GM12878 (cell line): ENCODE measurements at regions not wholly inside any gene's neighbourhood (a gene's known extent, or its start where the extent isn't known, plus 50 kb on each side); places are given as distances from the start of the nearest gene placed in this dataset.

ENCODE experiments used
- ATAC-seq: fragments of 200-7000 bp; cut with Tn5 transposase; 3 replicates; pipeline ENCODE4 v1.9.1; 2020; ENCODE audit warnings: mild to moderate bottlenecking, moderate library complexity
- BruUV-seq: library from RNA; stranded (reverse); fragments of 400-500 nt; replicated peaks from 2 replicates; lab custom pipeline; 2021; lab: Mats Ljungman, UMichigan
- CTCF ChIA-PET: fragments of 300-600 bp; sonication (Branson Sonifier 250); formaldehyde crosslinking; extraction: SDS; loops from one replicate; lab custom pipeline; 2021; ENCODE audit warnings: inconsistent platforms; lab: Yijun Ruan, JAX
- POLR2A ChIA-PET: fragments of 350-600 bp; formaldehyde crosslinking; extraction: SDS; loops from one replicate; lab custom pipeline; 2021; ENCODE audit warnings: inconsistent platforms; lab: Charles Lee
- RAD21 ChIA-PET: fragments of 300-600 bp; sonication (Branson Sonifier 250); formaldehyde crosslinking; loops from one replicate; lab custom pipeline; 2023; ENCODE audit warnings: antibody characterized with exemption; ENCODE audit not compliant: unreplicated experiment; lab: Charles Lee
- SMC1A ChIA-PET: fragments of 300-600 bp; sonication (Branson Sonifier 250); formaldehyde crosslinking; loops from one replicate; lab custom pipeline; 2023; ENCODE audit not compliant: unreplicated experiment, uncharacterized antibody; lab: Charles Lee
- DNase-seq: peaks from one replicate; pipeline ENCODE4 v3.0.0-alpha.2; 2011; ENCODE audit warnings: low read depth, low spot score
- FAIRE-seq: peaks from 3 replicates; lab custom pipeline; 2011; peaks lifted over from hg19 to GRCh38; lab: Jason Lieb, UNC
- H2AFZ ChIP-seq: 2 replicates; pipeline ENCODE4 v1.6.0; 2011; ENCODE audit warnings: low read depth, low read length, control low read depth; ENCODE audit not compliant: control insufficient read depth
- H3K27ac ChIP-seq: 2 replicates; pipeline ENCODE4 v1.5.1; 2011; ENCODE audit warnings: control low read depth; ENCODE audit not compliant: control insufficient read depth, insufficient read depth
- H3K27me3 ChIP-seq, 2 experiments: replicated peaks in 1 of 2; 2 replicates each; pipeline versions ENCODE4 v1.6.0 to v1.6.1; 2011; ENCODE audit warnings: low read length in 1 of 2; ENCODE audit not compliant: control insufficient read depth in 2 of 2, insufficient read depth in 2 of 2
- H3K36me3 ChIP-seq, 2 experiments: 2 replicates each; pipeline ENCODE4 v1.5.1; 2011; ENCODE audit warnings: low read length in 1 of 2; ENCODE audit not compliant: control insufficient read depth in 2 of 2, insufficient read depth in 2 of 2
- H3K4me1 ChIP-seq: 2 replicates; pipeline ENCODE4 v1.6.1; 2011; ENCODE audit warnings: mild to moderate bottlenecking, low read length, moderate library complexity, mixed read lengths; ENCODE audit not compliant: control insufficient read depth, insufficient read depth
- H3K4me2 ChIP-seq: 2 replicates; pipeline ENCODE4 v1.6.0; 2011; ENCODE audit warnings: control low read depth; ENCODE audit not compliant: control insufficient read depth, insufficient read depth
- H3K4me3 ChIP-seq: fragments of 200-600 bp; sonication (generic); 2 replicates; pipeline ENCODE4 v1.5.1; 2016
- H3K79me2 ChIP-seq: 2 replicates; pipeline ENCODE4 v1.6.0; 2011; ENCODE audit warnings: low read length; ENCODE audit not compliant: control insufficient read depth, insufficient read depth
- H3K9ac ChIP-seq: 2 replicates; pipeline ENCODE4 v1.8.0; 2011; ENCODE audit warnings: low read length, control low read depth, mixed read lengths; ENCODE audit not compliant: control insufficient read depth, insufficient read depth
- H3K9me3 ChIP-seq: replicated peaks from 3 replicates; pipeline ENCODE4 v1.5.1; 2011; ENCODE audit warnings: mild to moderate bottlenecking, low read length; ENCODE audit not compliant: control insufficient read depth, insufficient read depth
- H4K20me1 ChIP-seq: 2 replicates; pipeline ENCODE4 v1.6.0; 2011; ENCODE audit not compliant: control insufficient read depth, insufficient read depth
- ASH2L ChIP-seq: fragments of 300-600, 200-600 bp; sonication (generic); IDR thresholded peaks from 2 replicates; pipeline ENCODE4 v1.6.1; 2017; ENCODE audit warnings: low read depth, mild to moderate bottlenecking, borderline replicate concordance
- BHLHE40 ChIP-seq, 2 experiments: fragments of 450-650 bp in 1 of 2; IDR thresholded peaks; 2 replicates each; pipeline ENCODE4 v1.6.1; 2011 to 2017; ENCODE audit warnings: low read depth in 2 of 2, borderline replicate concordance in 1 of 2, improper control_type of control experiment in 1 of 2, low read length in 1 of 2, mild to moderate bottlenecking in 1 of 2
- BMI1 ChIP-seq: fragments of 450-650 bp; IDR thresholded peaks from 2 replicates; pipeline ENCODE4 v1.6.1; 2016; ENCODE audit warnings: mild to moderate bottlenecking, moderate library complexity, borderline replicate concordance
- BRCA1 ChIP-seq: IDR thresholded peaks from 2 replicates; pipeline ENCODE4 v1.6.1; 2011; ENCODE audit warnings: low read depth, low read length, improper control_type of control experiment
- CBX3 ChIP-seq: fragments of 200-600 bp; sonication (generic); IDR thresholded peaks from 2 replicates; pipeline ENCODE4 v1.6.1; 2016; ENCODE audit warnings: low read depth, borderline replicate concordance
- CHD4 ChIP-seq: fragments of 200-600 bp; sonication (generic); IDR thresholded peaks from 2 replicates; pipeline ENCODE4 v1.6.1; 2016; ENCODE audit warnings: mild to moderate bottlenecking
- EZH2 ChIP-seq: IDR thresholded peaks from 2 replicates; pipeline ENCODE4 v1.6.1; 2012; ENCODE audit warnings: low read depth, mild to moderate bottlenecking, control low read depth, inconsistent platforms, low read length, borderline replicate concordance; ENCODE audit not compliant: control insufficient read depth
- FOS ChIP-seq: IDR thresholded peaks from 3 replicates; pipeline ENCODE4 v1.6.1; 2011; ENCODE audit warnings: borderline replicate concordance; ENCODE audit not compliant: insufficient read length; ENCODE audit errors: extremely low read depth
- IRF5 ChIP-seq: fragments of 450-650 bp; IDR thresholded peaks from 2 replicates; pipeline ENCODE4 v1.6.1; 2017; ENCODE audit warnings: borderline replicate concordance
- MAX ChIP-seq: IDR thresholded peaks from 2 replicates; pipeline ENCODE4 v1.6.1; 2012; ENCODE audit warnings: low read depth, low read length, improper control_type of control experiment
- PAX8 ChIP-seq: fragments of 450-650 bp; IDR thresholded peaks from 2 replicates; pipeline ENCODE4 v1.6.1; 2017; ENCODE audit warnings: mild to moderate bottlenecking, moderate library complexity
- SMAD5 ChIP-seq: IDR thresholded peaks from 2 replicates; pipeline ENCODE4 v1.6.1; 2016; ENCODE audit warnings: antibody characterized with exemption, low read depth
- SP1 ChIP-seq: IDR thresholded peaks from one replicate; pipeline ENCODE4 v1.6.1; 2011; ENCODE audit warnings: low read depth, low read length
- ZNF207 ChIP-seq: fragments of 450-650 bp; IDR thresholded peaks from 2 replicates; pipeline ENCODE4 v1.6.1; 2014; ENCODE audit warnings: antibody characterized with exemption, mild to moderate bottlenecking, borderline replicate concordance
- WGBS: methylation state at CpG from one replicate; pipeline ENCODE4 v1.1.6; 2016; ENCODE audit warnings: low lambda C conversion rate; ENCODE audit not compliant: insufficient replicate concordance, insufficient coverage; ENCODE audit errors: missing lambda C conversion rate; 5-methylcytosine and 5-hydroxymethylcytosine counted together
- in situ Hi-C: fragments of 300-500 bp; cut with MboI; formaldehyde crosslinking; loops from 9 replicates; pipeline ENCODE4 v1.14.3; 2018; ENCODE audit warnings: mixed read lengths
- intact Hi-C: fragments of 100-400 bp; cut with micrococcal nuclease; formaldehyde crosslinking; loops from one replicate; pipeline ENCODE4 v1.14.2; 2022; ENCODE audit not compliant: unreplicated experiment
- TF ChIP-seq, protein P1 (sequence below): IDR thresholded peaks from 2 replicates; pipeline ENCODE4 v1.6.1; 2012; ENCODE audit warnings: low read depth, low read length, improper control_type of control experiment

GRCh38 chr18:77918730-77919129 lies 669.1 kb downstream of the GALR1 start:
- ChIA-PET CTCF (no interaction called here), POLR2A (no interaction called here), RAD21 (no interaction called here), SMC1A (no interaction called here)
- H3K4me1 ChIP-seq = no peaks in the 10 kb centered on the region
- H3K27ac ChIP-seq = no peak overlapping the region
- no peaks in the 10 kb centered on the region for H4K20me1 ChIP-seq
- FAIRE-seq = no peak
- no TSS peak for BruUV-seq
- H2AFZ ChIP-seq = no peak overlapping the region
- H3K4me2 ChIP-seq = no peak overlapping the region
- H3K9ac ChIP-seq = no peak overlapping the region
- no peak overlapping the region for H3K4me3 ChIP-seq
- no peaks in the 10 kb centered on the region for H3K36me3 ChIP-seq
- H3K27me3 ChIP-seq = no peaks in the 10 kb centered on the region
- intact Hi-C loops (no loop called here), in situ Hi-C loops (loop anchor here (25.0 kb wide), 1 partner anchor 1319 kb away; no protein-coding TSS in a partner anchor)
- 33% methylated on average over 5 of the region's 5 CpGs for WGBS
- no peak for DNase-seq
- TF ChIP-seq ZNF207 = no peak
- no peak for TF ChIP-seq ASH2L
- no peak for TF ChIP-seq FOS
- TF ChIP-seq, protein P1, sequence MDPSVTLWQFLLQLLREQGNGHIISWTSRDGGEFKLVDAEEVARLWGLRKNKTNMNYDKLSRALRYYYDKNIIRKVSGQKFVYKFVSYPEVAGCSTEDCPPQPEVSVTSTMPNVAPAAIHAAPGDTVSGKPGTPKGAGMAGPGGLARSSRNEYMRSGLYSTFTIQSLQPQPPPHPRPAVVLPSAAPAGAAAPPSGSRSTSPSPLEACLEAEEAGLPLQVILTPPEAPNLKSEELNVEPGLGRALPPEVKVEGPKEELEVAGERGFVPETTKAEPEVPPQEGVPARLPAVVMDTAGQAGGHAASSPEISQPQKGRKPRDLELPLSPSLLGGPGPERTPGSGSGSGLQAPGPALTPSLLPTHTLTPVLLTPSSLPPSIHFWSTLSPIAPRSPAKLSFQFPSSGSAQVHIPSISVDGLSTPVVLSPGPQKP = no peak
- TF ChIP-seq BMI1 = no peak
- no peak for TF ChIP-seq MAX
- TF ChIP-seq SP1 = no peak
- TF ChIP-seq BHLHE40 (IDR thresholded peaks at IDR 0.05; ENCODE audit: borderline replicate concordance in 1 of 2, low read depth in 2 of 2, low read length in 1 of 2) = no peak
- TF ChIP-seq IRF5 = no peak
- no peak for TF ChIP-seq BRCA1
- no peak for TF ChIP-seq PAX8
- no peak for TF ChIP-seq SMAD5
- TF ChIP-seq CBX3 = no peak
- TF ChIP-seq EZH2 = no peak
- no peak for TF ChIP-seq CHD4
- H3K79me2 ChIP-seq = no peaks in the 10 kb centered on the region
- no peak for ATAC-seq
- H3K9me3 ChIP-seq = no peaks in the 10 kb centered on the region
